ENCODE measurements at regions not wholly inside any gene's neighbourhood (a gene's known extent, or its start where the extent isn't known, plus 50 kb on each side); places are given as distances from the start of the nearest gene placed in this dataset.
"Not testable (repeated sequence)": the region's sequence is repeated elsewhere in the genome, so short reads cannot be mapped to it uniquely, and the experiment has no call there.

GRCh38 chr1:232183802-232184201 lies 446.1 kb downstream of the SIPA1L2 start:
- peak; percentile 8 for DNase-seq

- DNase-seq = no peak
These were observed 446.6 kb downstream of the SIPA1L2 start for GRCh38 chr1:232183266-232183800.

- DNase-seq = no peak
These were observed 447.7 kb downstream of the SIPA1L2 start for GRCh38 chr1:232182236-232182635.

- DNase-seq = no peak
These were observed 449.2 kb downstream of the SIPA1L2 start for GRCh38 chr1:232180779-232181136.

GRCh38 chr1:232179896-232180778 lies 449.8 kb downstream of the SIPA1L2 start:
- DNase-seq = no peak

GRCh38 chr1:232178191-232178590 lies 451.7 kb downstream of the SIPA1L2 start:
- DNase-seq = no peak

GRCh38 chr1:232177438-232177837 lies 452.5 kb downstream of the SIPA1L2 start:
- no peak for DNase-seq

- no peak for DNase-seq
These were observed 453.7 kb downstream of the SIPA1L2 start for GRCh38 chr1:232176222-232176621.

GRCh38 chr1:232174306-232174705 lies 455.6 kb downstream of the SIPA1L2 start:
- no peak for DNase-seq

GRCh38 chr1:232172563-232172962 lies 457.4 kb downstream of the SIPA1L2 start:
- DNase-seq = no peak

- DNase-seq = no peak
These were observed 459.0 kb downstream of the SIPA1L2 start for GRCh38 chr1:232170909-232171308.

GRCh38 chr1:232169436-232169835 lies 460.5 kb downstream of the SIPA1L2 start:
- DNase-seq = no peak

- no peak for DNase-seq
These were observed 461.4 kb downstream of the SIPA1L2 start for GRCh38 chr1:232168508-232168907.

- no peak for DNase-seq
These were observed 463.0 kb downstream of the SIPA1L2 start for GRCh38 chr1:232166942-232167341.

GRCh38 chr1:232164078-232164963 lies 465.6 kb downstream of the SIPA1L2 start:
- DNase-seq = no peak

GRCh38 chr1:232163533-232163932 lies 466.4 kb downstream of the SIPA1L2 start:
- no peak for DNase-seq

- DNase-seq = no peak
These were observed 467.9 kb downstream of the SIPA1L2 start for GRCh38 chr1:232162001-232162400.

- not testable (repeated sequence) for DNase-seq
These were observed 471.4 kb downstream of the SIPA1L2 start for GRCh38 chr1:232158558-232158957.

GRCh38 chr1:232156070-232156469 lies 473.9 kb downstream of the SIPA1L2 start:
- not testable (repeated sequence) for DNase-seq

- DNase-seq = no peak
These were observed 476.3 kb downstream of the SIPA1L2 start for GRCh38 chr1:232153652-232154051.

GRCh38 chr1:232150770-232151548 lies 479.0 kb downstream of the SIPA1L2 start:
- DNase-seq = no peak

- DNase-seq = no peak
These were observed 480.4 kb downstream of the SIPA1L2 start for GRCh38 chr1:232149287-232150201.
